Mucosa of stomach (tissue), 1 donor: ENCODE measurements at regions not wholly inside any gene's neighbourhood (a gene's known extent, or its start where the extent isn't known, plus 50 kb on each side); places are given as distances from the start of the nearest gene placed in this dataset.
"Not testable (repeated sequence)": the region's sequence is repeated elsewhere in the genome, so short reads cannot be mapped to it uniquely, and the experiment has no call there.

Source experiments
- H3K27me3 ChIP-seq: one replicate; pipeline ENCODE4 v1.7.0; 2013; ENCODE audit warnings: mild to moderate bottlenecking, low read length; ENCODE audit not compliant: control insufficient read depth, insufficient read depth
- H3K36me3 ChIP-seq: one replicate; pipeline ENCODE4 v1.7.0; 2013; ENCODE audit warnings: low read length; ENCODE audit not compliant: control insufficient read depth, insufficient read depth
- H3K4me1 ChIP-seq: one replicate; pipeline ENCODE4 v1.7.0; 2013; ENCODE audit warnings: mild to moderate bottlenecking, low read length; ENCODE audit not compliant: control insufficient read depth, insufficient read depth
- H3K4me3 ChIP-seq: one replicate; pipeline ENCODE4 v1.7.0; 2013; ENCODE audit warnings: low read length
- H3K9ac ChIP-seq: one replicate; pipeline ENCODE4 v1.7.0; 2013; ENCODE audit warnings: mild to moderate bottlenecking, low read length, moderate library complexity
- H3K9me3 ChIP-seq: one replicate; pipeline ENCODE4 v1.7.0; 2013; ENCODE audit warnings: mild to moderate bottlenecking, low read length, moderate library complexity; ENCODE audit not compliant: control insufficient read depth
- donor health status: Pancreatic carcinoma.

GRCh38 chr6:8619853-8620252 lies 184.5 kb upstream of the SLC35B3 start:
- no peaks in the 10 kb centered on the region for H3K36me3 ChIP-seq
- no peaks in the 10 kb centered on the region for H3K4me1 ChIP-seq
- H3K4me3 ChIP-seq: no peak overlapping the region
- no peak overlapping the region for H3K9ac ChIP-seq
- no peaks in the 10 kb centered on the region for H3K9me3 ChIP-seq
- H3K27me3 ChIP-seq: no peaks in the 10 kb centered on the region

- H3K9me3 ChIP-seq, H3K4me1 ChIP-seq, H3K4me3 ChIP-seq, H3K9ac ChIP-seq, H3K27me3 ChIP-seq, H3K36me3 ChIP-seq: not testable (repeated sequence)
Observed at GRCh38 chr6:8619408-8619807, 184.1 kb upstream of the SLC35B3 start.

- Histone ChIP-seq H3K36me3 (no peaks in the 10 kb centered on the region), H3K4me3 (no peak overlapping the region), H3K9ac (no peak overlapping the region), H3K9me3 (no peaks in the 10 kb centered on the region), H3K4me1 (no peaks in the 10 kb centered on the region), H3K27me3 (no peaks in the 10 kb centered on the region)
Observed at GRCh38 chr6:8608737-8609136, 173.4 kb upstream of the SLC35B3 start.

GRCh38 chr6:8589941-8590729 lies 154.8 kb upstream of the SLC35B3 start:
- H3K36me3 ChIP-seq: no peaks in the 10 kb centered on the region
- H3K9me3 ChIP-seq: no peaks in the 10 kb centered on the region
- no peak overlapping the region for H3K4me3 ChIP-seq
- H3K4me1 ChIP-seq: no peaks in the 10 kb centered on the region
- no peaks in the 10 kb centered on the region for H3K27me3 ChIP-seq
- H3K9ac ChIP-seq: no peak overlapping the region

- Histone ChIP-seq H3K4me3 (no peak overlapping the region), H3K4me1 (no peaks in the 10 kb centered on the region), H3K9me3 (no peaks in the 10 kb centered on the region), H3K9ac (no peak overlapping the region), H3K36me3 (no peaks in the 10 kb centered on the region), H3K27me3 (no peaks in the 10 kb centered on the region)
Observed at GRCh38 chr6:8588176-8588575, 152.8 kb upstream of the SLC35B3 start.

- no peak overlapping the region for H3K9ac ChIP-seq
- H3K9me3 ChIP-seq: no peaks in the 10 kb centered on the region
- no peaks in the 10 kb centered on the region for H3K4me1 ChIP-seq
- no peaks in the 10 kb centered on the region for H3K27me3 ChIP-seq
- no peaks in the 10 kb centered on the region for H3K36me3 ChIP-seq
- no peak overlapping the region for H3K4me3 ChIP-seq
Observed at GRCh38 chr6:8583291-8583690, 147.9 kb upstream of the SLC35B3 start.

- H3K36me3 ChIP-seq: no peaks in the 10 kb centered on the region
Observed at GRCh38 chr6:8579372-8579771, 144.0 kb upstream of the SLC35B3 start.

GRCh38 chr6:8578006-8578405 lies 142.7 kb upstream of the SLC35B3 start:
- Histone ChIP-seq H3K9me3 (no peaks in the 10 kb centered on the region), H3K9ac (no peak overlapping the region), H3K4me1 (no peaks in the 10 kb centered on the region), H3K4me3 (no peak overlapping the region), H3K36me3 (no peaks in the 10 kb centered on the region), H3K27me3 (no peaks in the 10 kb centered on the region)

More at GRCh38 chr6:8579372-8579771, 144.0 kb upstream of the SLC35B3 start:
- H3K9me3 ChIP-seq: no peaks in the 10 kb centered on the region
- H3K4me3 ChIP-seq: no peak overlapping the region
- H3K27me3 ChIP-seq: no peaks in the 10 kb centered on the region
- H3K4me1 ChIP-seq: no peaks in the 10 kb centered on the region
- no peak overlapping the region for H3K9ac ChIP-seq

GRCh38 chr6:8574749-8575468 lies 139.6 kb upstream of the SLC35B3 start:
- Histone ChIP-seq H3K4me1 (no peaks in the 10 kb centered on the region), H3K9ac (no peak overlapping the region), H3K9me3 (no peaks in the 10 kb centered on the region), H3K27me3 (no peaks in the 10 kb centered on the region), H3K4me3 (no peak overlapping the region), H3K36me3 (no peaks in the 10 kb centered on the region)

- Histone ChIP-seq H3K27me3 (no peaks in the 10 kb centered on the region), H3K9ac (no peak overlapping the region)
Observed at GRCh38 chr6:8574311-8574710, 139.0 kb upstream of the SLC35B3 start.

GRCh38 chr6:8570256-8570920 lies 135.0 kb upstream of the SLC35B3 start:
- Histone ChIP-seq H3K9me3 (no peaks in the 10 kb centered on the region), H3K36me3 (no peaks in the 10 kb centered on the region), H3K4me3 (no peak overlapping the region), H3K9ac (no peak overlapping the region), H3K27me3 (no peaks in the 10 kb centered on the region), H3K4me1 (no peaks in the 10 kb centered on the region)

More at GRCh38 chr6:8574311-8574710, 139.0 kb upstream of the SLC35B3 start:
- H3K9me3 ChIP-seq: no peaks in the 10 kb centered on the region
- H3K4me3 ChIP-seq: no peak overlapping the region
- no peaks in the 10 kb centered on the region for H3K4me1 ChIP-seq
- no peaks in the 10 kb centered on the region for H3K36me3 ChIP-seq

- Histone ChIP-seq H3K9ac (no peak overlapping the region), H3K4me3 (no peak overlapping the region), H3K27me3 (no peaks in the 10 kb centered on the region), H3K4me1 (no peaks in the 10 kb centered on the region), H3K36me3 (no peaks in the 10 kb centered on the region), H3K9me3 (no peaks in the 10 kb centered on the region)
Observed at GRCh38 chr6:8562125-8562524, 126.8 kb upstream of the SLC35B3 start.
